ENCODE measurements at regions not wholly inside any gene's neighbourhood (a gene's known extent, or its start where the extent isn't known, plus 50 kb on each side); places are given as distances from the start of the nearest gene placed in this dataset.
"Not testable (repeated sequence)": the region's sequence is repeated elsewhere in the genome, so short reads cannot be mapped to it uniquely, and the experiment has no call there.

- FAIRE-seq; DNase-seq (ENCODE audit: insufficient read length, low spot score): not testable (repeated sequence)
These were observed 816.8 kb downstream of the TTLL7 start for GRCh38 chr1:83182033-83182728.

DNA sequence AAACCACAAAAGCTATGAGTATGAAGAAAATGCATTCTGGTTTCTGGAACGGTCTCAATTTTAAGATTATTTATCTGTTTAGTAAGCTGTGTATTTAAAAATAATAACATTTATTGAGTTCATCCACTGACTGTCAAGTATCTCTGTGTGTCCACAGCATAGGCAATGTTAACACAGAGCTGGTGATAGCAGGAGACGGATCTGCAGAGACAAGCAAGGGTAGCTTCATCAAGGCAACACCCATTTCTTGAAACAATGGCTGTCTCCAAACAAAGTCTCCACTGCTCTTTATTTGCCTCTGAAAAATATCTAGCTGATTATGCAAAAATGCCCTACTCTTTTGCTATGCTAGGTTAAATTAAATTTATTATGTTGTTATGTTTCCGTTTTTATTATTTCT is 818.3 kb downstream of the TTLL7 start:
- not testable (repeated sequence) for FAIRE-seq; DNase-seq (ENCODE audit: insufficient read length, low spot score)

GRCh38 chr1:83167634-83168033 is 831.3 kb downstream of the TTLL7 start:
- not testable (repeated sequence) for DNase-seq (ENCODE audit: insufficient read length, low spot score); FAIRE-seq

GRCh38 chr1:83163879-83164475 is 835.0 kb downstream of the TTLL7 start:
- not testable (repeated sequence) for FAIRE-seq

GRCh38 chr1:83158924-83159323 is 840.0 kb downstream of the TTLL7 start:
- peak; percentile 89 for FAIRE-seq
- not testable (repeated sequence) for DNase-seq (ENCODE audit: insufficient read length, low spot score)

More at GRCh38 chr1:83163879-83164475, 835.0 kb downstream of the TTLL7 start:
- not testable (repeated sequence) for DNase-seq (ENCODE audit: insufficient read length, low spot score)

- not testable (repeated sequence) for DNase-seq (ENCODE audit: insufficient read length, low spot score); FAIRE-seq
These were observed 844.6 kb downstream of the TTLL7 start for GRCh38 chr1:83154306-83154705.

DNA sequence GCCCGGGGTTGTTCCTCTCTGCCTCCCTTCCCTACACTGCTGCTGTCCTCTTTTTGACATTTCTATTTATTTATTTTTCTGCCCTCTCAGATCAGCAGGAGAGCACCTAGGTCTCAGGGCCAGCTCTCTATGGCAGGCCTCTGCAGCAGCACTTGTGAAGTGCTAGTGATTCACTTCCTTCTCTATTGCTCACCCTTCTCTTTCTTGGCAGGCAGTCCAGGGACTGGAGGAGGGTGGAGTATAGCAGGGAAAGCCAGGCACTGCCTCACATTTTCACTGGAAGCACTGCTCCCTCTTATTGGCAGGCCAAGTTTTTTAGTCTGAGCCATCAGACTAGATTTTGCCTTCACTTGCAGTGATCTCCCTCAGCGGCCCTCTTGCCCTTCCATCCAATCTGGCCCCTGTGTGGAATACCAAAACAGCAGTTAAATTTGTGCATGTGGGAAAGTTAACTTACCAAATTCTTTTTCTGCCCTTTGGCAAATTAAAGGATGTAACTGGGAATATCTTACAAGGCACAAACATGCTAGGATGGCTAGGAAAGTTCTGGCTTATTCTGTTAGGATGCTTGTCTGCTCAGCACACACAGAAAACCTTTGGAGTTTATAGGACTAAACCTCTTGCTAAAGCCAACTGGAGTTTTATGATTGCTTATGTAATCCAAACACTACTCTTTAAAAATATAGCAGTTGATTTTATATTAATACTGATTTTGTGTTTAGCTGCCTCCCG is 847.6 kb downstream of the TTLL7 start:
- DNase-seq (ENCODE audit: insufficient read length, low spot score), result not testable (repeated sequence)

DNA sequence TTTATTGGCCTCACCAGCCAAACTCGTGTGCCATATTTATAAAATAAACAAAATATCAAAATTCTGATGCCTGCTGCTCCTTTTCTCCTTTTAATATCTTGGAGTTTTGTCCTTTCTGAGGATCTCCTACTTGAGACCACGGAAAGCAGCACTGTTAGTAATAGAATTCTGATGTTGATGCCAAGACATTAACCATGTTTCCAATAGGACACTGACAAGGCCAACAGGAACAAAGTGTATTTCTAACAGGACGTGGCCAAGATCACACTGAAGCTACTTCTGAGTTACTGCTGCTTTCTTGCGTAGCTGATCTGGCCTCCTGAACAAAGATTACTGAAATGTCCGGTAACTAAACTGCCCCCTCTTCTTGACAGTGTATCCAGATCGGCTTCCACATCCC is 848.5 kb downstream of the TTLL7 start:
- DNase-seq (ENCODE audit: insufficient read length, low spot score); FAIRE-seq: not testable (repeated sequence)

More for the DNA sequence above, 847.6 kb downstream of the TTLL7 start:
- FAIRE-seq, result not testable (repeated sequence)

GRCh38 chr1:83145820-83146219 is 853.1 kb downstream of the TTLL7 start:
- DNase-seq (ENCODE audit: insufficient read length, low spot score), result not testable (repeated sequence)
- FAIRE-seq, result peak; percentile 77

GRCh38 chr1:83142802-83143201 is 856.1 kb downstream of the TTLL7 start:
- not testable (repeated sequence) for FAIRE-seq; DNase-seq (ENCODE audit: insufficient read length, low spot score)

- not testable (repeated sequence) for DNase-seq (ENCODE audit: insufficient read length, low spot score); FAIRE-seq
These were observed 863.3 kb downstream of the TTLL7 start for GRCh38 chr1:83135524-83136157.

- FAIRE-seq, result peak; percentile 82
- DNase-seq (ENCODE audit: insufficient read length, low spot score), result not testable (repeated sequence)
These were observed 864.5 kb downstream of the TTLL7 start for GRCh38 chr1:83134322-83135014.

- DNase-seq (ENCODE audit: insufficient read length, low spot score) (no peak), FAIRE-seq (no peak)
These were observed 867.3 kb downstream of the TTLL7 start for GRCh38 chr1:83131692-83131955.

DNA sequence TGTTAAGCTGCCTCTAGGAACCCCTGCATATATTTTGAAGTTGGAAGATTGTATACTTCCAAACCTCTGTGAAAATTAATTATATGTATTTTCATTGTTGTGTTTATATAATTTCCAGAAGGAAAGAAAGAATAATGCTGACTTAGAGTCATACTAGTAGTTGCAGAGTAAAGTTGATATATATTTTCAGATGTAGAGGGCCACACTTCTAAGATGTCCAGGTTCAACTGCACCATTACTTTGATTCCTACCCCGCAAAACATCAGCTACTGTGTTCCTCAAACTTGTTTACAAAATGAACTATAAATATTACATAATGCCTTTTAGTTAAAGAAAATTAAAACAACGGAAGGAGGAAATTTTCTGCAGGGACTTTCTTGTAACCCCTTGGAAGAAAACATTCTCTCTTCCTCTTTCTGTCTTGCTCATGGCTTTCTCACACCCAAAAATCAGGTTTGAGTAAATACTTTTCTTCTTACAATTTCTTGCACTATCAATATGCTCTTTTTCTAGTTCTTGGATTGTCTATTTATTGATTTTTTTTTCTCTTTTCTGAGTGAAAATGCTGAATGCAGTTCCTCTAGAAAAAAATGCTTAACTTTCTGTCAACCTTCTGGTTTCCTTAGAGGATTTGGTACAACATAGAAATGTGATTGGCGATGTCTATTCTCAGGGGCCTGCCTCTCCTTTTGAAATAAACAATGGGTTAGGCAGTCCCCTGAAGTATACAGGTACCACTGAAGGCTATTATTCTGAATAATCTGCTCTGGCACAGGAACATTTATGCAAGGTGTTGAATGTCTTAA is 867.8 kb downstream of the TTLL7 start:
- no peak for DNase-seq (ENCODE audit: insufficient read length, low spot score)
- no peak for FAIRE-seq

GRCh38 chr1:83129107-83129506 is 869.8 kb downstream of the TTLL7 start:
- DNase-seq (ENCODE audit: insufficient read length, low spot score) (no peak), FAIRE-seq (no peak)

DNA sequence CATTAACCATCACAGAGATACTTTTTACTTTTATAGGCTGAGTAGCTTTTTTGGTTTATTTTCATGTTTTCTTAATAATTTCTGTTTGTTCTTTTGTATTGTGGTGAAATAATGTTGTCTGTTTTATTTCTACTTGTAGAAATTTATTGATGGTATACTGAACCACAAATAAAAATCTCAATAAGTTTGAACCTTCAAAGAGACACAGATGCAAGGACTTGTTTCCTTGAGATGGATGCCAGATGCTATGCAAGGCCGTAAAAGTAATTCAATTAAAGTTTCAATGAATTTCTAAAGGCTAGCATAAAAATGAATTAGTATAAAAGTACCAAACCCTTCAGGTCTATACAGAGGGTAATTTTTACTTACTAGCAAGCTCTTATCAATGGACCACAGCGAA is 873.5 kb downstream of the TTLL7 start:
- DNase-seq (ENCODE audit: insufficient read length, low spot score) (no peak), FAIRE-seq (no peak)

- no peak for FAIRE-seq
- no peak for DNase-seq (ENCODE audit: insufficient read length, low spot score)
These were observed 875.9 kb downstream of the TTLL7 start for GRCh38 chr1:83123019-83123418.

GRCh38 chr1:83118472-83118871 is 880.5 kb downstream of the TTLL7 start:
- DNase-seq (ENCODE audit: insufficient read length, low spot score), result no peak
- no peak for FAIRE-seq

- DNase-seq (ENCODE audit: insufficient read length, low spot score); FAIRE-seq: not testable (repeated sequence)
These were observed 881.9 kb downstream of the TTLL7 start for GRCh38 chr1:83117030-83117429.

DNA sequence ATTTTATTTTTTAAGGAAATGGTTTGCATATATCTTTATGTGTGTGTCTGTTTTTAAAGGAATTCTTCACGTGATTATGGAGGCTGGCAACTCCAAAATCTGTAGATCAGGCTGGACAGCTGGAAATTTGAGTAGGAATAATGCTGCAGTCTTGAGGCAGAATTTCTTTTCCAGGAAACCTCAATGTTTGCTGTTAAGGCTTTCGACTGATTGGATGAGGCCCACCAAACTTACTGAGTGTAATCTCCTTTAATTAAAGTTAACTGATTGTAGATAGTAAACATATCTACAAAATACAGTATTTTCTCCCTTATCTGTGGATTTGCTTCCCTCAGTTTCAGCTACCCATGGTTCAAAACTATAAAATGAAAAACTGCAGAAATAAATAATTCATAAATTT is 883.1 kb downstream of the TTLL7 start:
- FAIRE-seq, result no peak

More for the DNA sequence above, 883.1 kb downstream of the TTLL7 start:
- no peak for DNase-seq (ENCODE audit: insufficient read length, low spot score)

Measured in GM19239 (cell line).